ENCODE measurements at regions not wholly inside any gene's neighbourhood (a gene's known extent, or its start where the extent isn't known, plus 50 kb on each side); places are given as distances from the start of the nearest gene placed in this dataset.

DNA sequence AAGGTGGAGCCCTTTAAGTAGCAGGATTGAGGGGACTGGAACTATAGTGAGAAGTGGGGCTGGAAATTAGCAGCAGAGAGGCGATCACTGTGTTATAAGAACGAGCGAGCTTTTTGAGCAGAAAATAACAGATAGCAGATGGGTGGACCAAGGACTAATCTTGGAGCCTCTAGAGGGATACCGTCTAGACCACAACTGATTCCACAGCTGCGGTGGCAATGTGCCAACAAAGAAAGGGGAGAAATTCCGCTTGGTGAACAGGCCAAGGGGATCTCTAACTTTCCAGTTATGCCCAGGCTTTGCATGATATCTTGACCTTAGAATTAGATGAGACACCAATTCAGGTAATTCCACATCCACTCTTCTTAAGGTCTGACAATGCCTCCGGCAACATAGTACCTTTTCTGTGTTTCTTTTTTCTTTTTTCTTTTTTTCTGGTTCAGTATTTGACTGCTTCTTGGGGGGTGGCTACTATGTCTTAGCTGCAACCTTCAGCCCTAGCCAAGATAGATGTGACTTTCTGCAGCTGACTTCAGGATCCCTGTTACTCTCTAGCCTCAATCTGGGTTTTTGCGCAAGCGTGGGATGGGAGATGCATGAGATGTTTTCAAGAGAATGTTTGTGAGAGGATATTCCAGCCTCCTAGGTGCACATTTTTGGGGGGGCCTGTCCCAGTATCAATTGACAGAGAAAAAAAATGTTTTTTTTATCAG is 143.4 kb upstream of the CPSF6 start:
- no peak for DNase-seq (ENCODE audit: low read depth in 1 of 2, low spot score in 1 of 2)

DNA sequence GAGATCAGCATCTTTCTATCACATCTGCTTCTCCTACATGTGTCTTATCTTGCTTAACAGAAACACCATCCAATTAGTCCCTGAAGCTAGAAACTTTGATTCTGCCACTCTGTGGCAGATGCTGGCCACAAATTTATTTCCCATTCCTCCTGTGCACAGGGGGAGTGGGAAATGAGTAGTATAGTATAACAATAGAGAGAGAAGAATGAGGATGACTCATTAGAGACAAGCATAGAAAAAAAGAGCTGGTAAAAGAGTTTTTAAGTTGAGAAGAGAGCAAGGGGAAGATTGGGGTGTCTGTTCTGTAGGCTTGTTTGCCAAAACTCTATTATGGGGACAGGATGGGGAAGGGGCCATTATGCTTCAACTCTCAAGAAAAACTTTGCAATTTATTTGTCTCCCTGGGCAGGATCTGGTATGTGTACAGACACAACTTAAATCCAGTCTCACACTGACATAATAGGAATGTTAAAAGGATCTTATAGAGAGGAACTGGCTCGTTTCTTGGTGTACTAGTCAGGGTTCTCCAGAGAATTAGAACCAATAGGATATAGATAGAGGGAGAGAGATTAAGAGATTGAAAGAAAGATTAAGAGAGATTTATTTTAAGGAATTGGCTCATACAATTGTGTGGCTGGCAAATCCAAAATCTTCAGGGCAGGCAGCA is 142.6 kb upstream of the CPSF6 start:
- DNase-seq (ENCODE audit: low read depth in 1 of 2, low spot score in 1 of 2): no peak

DNA sequence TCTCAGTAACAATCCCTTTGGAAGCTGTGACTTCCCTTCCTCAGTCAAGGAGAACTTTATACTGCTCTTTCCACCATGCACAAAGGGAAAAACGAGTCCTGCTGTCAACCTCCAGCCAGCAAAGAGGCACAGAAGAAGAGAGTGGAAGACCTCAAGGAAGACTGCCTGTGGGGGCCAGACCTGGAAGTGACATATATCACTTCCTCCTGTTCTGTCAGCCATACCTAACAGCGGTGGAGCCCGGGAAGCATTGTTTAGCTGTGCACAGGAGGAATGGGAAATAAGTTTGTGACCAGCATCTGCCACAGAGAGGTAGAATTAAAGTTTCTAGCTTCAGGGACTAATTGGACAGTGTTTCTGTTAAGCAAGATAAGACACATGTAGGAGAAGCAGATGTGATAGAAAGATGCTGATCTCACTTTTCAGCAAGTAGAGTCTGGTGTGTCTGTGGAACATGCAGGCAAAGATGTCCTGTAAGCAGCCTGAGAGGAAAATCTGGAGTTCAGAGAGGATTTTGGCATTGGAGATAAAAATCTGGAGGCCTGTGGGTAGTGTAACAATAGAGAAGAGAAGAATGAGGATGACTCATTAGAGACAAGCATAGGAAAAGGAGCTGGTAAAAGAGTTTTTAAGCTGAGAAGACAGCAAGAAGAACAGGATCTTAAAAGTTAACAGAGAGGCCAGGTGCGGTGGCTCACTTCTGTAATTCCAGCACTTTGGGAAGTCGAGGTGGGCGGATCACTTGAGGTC is 141.6 kb upstream of the CPSF6 start:
- no peak for DNase-seq (ENCODE audit: low read depth in 1 of 2, low spot score in 1 of 2)

DNA sequence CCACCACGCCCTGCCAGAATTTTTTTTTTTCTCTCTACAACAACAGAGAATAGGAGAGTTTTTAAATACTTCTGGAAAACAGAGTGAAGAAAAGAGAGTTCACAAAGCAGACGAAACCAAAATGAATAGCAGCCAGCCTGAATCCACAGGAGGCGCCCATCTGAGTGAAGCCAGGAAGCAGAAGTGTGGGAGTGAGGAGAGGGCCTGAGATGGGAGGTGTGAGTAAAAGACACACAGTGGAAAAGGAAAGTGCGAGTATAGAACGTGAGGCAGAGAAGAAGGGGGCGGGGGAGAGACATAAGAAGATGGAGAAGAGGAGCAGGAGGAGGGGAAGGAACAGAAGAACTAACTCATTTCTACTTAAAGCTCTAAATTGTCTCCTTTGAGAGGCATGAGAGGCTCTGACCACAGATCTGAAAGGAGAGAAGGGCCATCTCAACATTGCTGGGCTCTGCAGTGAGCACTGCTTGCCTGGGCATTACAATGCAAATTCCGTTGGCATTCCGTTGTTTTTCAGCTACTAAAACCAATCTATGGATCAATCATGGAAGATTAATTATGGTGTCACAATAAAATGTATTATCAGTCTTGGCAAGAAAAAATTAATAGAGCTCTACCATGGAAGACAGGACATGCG is 140.1 kb upstream of the CPSF6 start:
- no peak for DNase-seq (ENCODE audit: low read depth in 1 of 2, low spot score in 1 of 2)

DNA sequence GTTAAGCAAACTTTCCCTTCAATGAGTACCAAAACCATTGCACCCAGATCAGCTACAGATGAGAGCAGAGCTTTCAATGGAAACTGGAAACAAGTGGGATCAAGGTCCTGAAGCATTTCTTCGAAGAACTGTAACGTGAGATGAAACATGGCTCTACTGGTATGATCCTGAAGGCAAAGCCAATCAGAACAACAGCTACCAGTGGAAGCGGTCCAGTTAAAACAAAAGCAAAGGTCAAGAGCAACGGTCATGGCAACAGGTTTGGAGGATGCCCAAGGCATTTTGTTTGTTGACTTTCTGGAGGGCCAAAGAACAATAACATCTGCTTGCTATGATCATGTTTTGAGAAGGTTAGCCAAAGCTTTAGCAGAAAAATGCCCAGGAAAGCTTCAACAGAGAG is 137.9 kb upstream of the CPSF6 start:
- DNase-seq (ENCODE audit: low read depth in 1 of 2, low spot score in 1 of 2): no peak

DNA sequence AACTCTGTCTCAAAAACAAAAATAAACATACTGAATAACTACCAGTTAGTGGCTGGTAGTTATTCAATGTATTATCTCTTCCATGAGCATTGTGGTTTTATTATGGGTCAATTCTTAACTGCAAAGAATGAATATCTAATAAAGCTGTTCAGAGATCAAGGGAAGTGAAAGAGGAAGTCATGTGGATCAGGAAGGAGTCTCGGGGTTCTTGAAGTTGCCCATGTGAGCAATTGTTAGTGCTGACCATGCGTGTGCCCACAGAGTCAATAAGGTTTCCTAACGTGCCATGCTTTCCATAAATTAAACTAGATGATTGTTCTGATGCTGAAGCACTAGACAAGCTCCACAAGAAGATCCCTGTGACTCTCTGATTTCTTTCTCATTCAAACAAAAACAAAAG is 136.5 kb upstream of the CPSF6 start:
- DNase-seq (ENCODE audit: low read depth in 1 of 2, low spot score in 1 of 2): no peak

DNA sequence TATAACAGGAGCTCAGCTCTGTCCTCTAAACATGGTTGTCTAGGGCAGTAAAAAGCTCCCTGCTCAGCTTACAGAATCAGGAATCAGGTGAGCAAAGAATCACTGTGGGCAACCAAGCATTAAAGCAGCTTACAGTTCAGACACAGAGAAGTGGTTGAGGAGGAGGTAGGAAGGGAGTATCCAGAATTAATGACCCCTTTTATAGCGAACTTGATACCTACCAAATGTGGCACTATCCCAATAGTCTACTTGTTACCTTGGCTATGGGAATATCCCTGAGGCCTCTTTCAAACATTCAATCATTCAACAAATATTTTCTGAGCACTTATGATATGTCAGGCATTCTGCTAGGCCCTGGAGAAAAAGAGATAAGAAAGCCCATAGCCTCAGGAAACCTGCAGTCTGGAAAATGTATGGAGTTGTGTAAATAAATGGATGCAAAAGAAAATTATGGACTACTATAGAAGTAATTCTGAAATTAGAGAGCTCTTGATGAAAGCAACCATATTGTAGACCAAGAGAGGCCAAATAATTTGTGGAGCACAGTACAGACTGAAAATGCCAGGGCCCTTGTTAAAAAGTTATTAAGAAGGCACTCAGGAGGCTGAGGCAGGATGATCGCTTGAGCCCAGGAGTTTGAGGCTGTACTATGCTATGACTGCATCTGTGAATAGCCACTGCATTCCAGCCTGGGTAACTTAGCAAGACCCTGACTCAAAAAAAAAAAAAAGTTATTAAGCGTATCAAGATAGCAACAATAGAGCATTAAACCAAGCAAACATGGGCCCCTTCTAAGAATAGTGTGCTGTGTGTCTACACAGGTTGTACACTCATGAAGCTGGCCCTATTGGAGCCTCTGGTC is 134.0 kb upstream of the CPSF6 start:
- DNase-seq (ENCODE audit: low read depth in 1 of 2, low spot score in 1 of 2): no peak

DNA sequence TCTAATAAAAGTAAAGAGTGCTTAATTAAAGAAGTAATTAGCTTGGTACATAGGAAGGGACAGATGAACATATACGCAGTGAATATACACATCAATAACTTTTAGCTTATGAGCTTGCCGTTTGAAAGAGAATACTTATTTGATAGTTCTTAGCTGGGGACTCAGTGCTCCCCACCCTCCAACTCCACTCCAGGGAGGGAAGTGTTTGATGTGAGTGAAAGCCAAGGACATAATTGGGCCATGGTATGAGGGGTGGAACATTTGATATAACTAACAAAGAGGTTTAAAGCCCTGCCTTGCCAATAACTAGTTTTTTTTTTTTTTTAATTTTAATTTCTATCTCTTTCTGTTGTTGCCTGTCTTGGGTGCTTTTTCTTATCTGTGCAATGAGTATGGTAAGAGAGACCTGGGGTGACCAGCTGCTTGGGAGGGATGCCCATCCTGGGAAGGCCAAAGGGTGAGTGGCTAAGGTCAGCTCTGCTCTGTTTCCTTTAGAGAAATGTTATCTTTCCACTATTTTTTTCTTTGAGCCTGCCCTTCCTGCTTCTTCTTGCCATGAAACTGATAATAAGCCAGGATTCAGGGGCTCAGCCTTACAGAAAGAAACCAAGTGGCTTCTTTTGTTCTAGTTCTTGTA is 132.8 kb upstream of the CPSF6 start:
- DNase-seq (ENCODE audit: low read depth in 1 of 2, low spot score in 1 of 2): no peak

DNA sequence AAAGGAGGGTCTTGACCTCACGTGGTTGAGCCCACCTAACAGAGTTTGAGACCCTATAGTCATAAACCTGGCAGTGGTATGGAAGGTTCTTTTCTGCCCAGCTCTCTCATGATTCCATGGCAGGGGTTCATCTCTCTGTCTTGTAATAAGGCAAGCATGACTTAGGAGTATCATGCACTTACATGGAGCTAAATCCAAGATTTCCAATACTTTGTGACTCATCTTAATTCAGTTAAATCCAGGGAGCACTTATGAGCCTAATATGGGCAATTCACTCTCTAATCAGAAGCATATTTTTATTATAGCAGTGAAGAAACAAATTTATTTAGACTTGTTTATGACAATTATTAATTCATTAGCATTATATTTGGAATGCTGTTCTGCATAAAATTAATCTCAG is 131.8 kb upstream of the CPSF6 start:
- DNase-seq (ENCODE audit: low read depth in 1 of 2, low spot score in 1 of 2): no peak

DNA sequence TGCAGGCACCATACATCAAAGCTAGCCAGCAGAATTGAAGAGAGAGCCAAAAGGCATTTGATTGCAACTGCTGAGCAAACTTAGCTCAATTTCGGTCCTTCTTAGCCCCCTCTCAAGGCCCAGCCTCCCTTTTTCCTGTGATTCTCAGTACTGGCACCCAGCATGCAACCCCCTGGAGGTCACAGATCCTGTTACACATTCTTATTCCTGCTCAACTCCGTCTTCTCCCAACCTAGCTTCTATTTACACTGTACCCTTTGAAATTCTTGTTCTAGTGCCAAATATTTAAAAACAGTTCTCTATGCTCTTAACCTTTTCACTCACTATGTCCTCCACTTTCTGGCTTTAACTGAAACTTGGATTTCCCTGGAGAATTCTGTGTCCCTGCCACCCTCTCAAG is 131.3 kb upstream of the CPSF6 start:
- no peak for DNase-seq (ENCODE audit: low read depth in 1 of 2, low spot score in 1 of 2)

DNA sequence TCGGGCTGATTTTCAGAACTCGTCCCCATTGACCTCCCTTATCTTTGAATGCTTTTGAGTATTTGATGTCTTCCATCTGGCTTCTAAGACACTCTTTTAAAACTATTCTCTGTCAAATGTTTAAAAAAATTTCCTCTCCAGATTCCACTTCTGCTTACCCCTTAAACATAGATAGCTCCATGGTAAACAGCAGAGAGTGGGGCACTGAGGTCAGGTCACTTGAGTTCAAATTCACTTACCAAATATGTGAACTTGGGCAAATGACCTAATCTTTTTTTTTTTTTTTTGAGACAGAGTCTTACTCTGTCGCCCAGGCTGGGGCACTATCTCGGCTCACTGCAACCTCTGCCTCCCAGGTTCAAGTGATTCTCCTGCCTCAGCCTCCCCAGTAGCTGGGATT is 126.8 kb upstream of the CPSF6 start:
- DNase-seq (ENCODE audit: low read depth in 1 of 2, low spot score in 1 of 2): no peak

DNA sequence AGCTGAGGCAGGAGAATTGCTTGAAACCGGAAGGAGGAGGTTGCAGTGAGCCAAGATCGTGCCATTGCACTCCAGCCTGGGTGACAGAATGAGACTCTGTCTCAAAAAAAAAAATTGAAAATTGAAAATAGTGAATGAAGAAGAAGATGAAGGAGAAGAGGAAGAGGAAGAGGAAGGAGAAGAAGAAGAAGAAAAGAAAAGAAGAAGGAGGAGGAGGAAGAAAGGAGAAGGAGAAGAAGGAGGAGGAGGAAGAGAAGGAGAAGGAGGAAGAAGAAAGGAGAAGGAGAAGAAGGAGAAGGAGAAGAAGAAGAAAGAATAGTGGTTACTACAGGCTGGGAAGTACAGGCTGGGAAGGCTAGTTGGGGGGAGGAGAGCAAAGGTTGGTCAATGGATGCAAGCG is 124.3 kb upstream of the CPSF6 start:
- DNase-seq (ENCODE audit: low read depth in 1 of 2, low spot score in 1 of 2): no peak

DNA sequence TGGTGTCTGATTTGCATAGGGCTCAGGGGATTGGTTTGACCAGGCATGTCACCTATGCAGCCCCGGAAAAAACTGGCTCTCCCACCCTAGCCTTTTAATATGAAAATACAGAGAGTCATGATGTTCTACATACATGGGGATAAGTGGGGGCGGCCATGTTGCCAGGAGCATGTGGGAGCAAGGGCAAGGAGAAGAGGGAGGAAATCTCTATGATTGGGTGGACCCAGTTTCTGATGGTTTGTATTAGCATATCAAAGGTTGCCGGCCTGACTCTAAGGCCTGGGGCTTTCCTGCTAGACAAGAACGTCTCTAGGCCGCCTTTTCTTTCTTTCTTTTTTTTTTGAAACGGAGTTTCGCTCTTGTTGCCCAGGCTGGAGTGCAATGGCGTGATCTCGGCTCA is 123.4 kb upstream of the CPSF6 start:
- no peak for DNase-seq (ENCODE audit: low read depth in 1 of 2, low spot score in 1 of 2)

DNA sequence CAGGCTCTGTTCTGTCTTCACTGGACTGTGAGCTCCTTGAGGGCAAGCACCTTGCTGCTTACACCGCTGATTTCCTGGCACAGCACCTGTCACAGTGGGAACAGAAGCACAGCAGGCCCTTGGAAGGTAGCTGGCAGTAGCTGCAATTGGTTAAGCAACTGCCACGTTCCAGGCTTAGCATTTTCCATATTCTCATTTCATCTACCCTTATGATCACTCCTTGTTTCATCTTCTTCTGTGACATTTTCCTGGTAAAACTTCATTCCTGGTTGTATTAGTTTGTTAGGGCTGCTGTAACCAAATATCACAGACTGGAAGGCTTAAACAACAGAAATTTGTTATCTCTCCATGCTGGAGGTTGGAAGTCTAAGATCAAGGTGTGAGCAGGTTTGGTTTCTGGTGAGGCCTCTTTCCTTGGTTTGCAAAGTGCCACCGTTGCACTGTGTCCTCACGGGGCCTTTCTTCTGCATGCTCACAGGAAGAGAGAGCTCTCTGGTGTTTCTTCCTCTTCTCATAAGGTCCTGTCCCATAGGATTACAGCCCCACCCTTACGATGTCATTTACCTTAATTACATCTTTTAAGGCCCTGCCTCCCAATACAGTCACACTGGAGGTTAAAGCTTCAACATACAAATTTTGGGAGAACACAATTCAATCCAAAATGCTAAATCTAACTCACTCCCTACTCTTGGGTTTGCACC is 121.7 kb upstream of the CPSF6 start:
- no peak for DNase-seq (ENCODE audit: low read depth in 1 of 2, low spot score in 1 of 2)

DNA sequence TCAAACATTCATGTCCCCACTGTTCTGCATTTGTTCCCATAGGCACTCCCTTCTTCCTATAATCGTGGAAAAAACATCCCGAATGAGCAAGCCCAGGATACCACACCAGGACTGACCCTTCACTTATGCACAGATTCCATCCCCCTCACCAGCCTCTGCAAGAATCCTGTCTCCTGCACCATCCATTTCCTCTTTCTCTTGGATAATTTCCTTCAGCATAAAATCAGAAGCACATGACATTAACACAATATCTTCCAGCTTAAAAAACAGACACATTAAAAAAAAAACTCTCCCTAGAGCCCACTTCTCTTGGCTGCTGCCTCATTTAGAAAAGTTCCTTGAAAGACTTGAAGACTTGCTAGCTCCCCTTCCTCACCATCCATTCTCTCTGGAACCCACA is 120.9 kb upstream of the CPSF6 start:
- DNase-seq (ENCODE audit: low read depth in 1 of 2, low spot score in 1 of 2): no peak

DNA sequence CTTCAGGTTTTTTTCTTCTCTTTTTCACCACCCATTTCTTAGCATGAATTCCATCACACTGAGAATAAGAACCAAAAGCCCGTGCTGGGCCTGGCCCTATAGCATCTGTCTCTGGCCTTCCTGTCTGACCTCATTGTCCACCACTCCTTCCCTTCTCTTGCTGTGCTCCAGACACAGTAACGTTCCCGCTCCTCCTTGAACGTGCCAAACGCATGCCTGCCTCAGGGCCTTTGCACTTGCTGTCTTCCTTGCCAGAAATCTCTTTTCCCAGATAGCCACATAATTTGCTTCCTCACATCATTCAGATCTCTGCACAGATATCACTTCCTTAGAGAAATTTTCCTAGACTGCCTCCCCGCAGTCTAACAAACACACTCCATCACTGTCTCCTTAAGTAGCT is 119.6 kb upstream of the CPSF6 start:
- no peak for DNase-seq (ENCODE audit: low read depth in 1 of 2, low spot score in 1 of 2)

DNA sequence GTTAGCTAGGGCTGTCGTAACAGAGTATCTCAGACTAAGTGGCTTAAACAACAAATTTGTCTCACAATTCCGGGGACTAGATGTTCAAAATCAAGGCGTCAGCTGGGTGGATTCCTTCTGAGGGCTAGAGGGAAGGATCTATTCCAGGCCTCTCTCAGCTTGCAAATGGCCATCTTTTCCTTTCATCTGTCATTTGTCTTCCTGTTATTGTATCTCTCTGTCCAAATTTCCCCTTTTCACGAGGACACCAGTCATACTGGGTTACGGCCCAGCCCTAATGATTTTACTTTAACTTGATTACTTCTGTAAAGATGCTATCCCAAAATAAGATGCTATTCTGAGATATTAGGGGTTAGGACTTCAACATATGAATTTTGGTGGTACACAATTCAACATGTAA is 119.0 kb upstream of the CPSF6 start:
- DNase-seq (ENCODE audit: low read depth in 1 of 2, low spot score in 1 of 2): no peak

DNA sequence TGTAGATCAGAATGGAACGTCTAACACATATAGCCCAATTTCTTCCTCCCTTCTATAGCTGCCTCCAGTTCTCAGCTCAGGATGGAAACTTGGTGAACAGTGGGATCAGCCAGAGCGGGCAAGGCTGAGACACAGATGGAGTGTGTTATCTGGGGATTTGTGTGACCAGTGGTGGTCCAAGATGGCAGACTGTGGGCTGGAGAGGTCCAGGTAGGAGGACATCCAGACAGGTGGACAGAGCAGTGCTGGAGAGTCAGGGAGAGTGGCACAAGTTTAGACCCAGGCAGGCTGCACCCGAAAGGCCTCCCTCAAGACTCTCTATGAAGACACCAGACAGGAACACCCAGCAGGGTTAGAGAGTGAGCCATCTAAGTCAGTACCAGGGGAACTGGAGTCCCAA is 116.1 kb upstream of the CPSF6 start:
- no peak for DNase-seq (ENCODE audit: low read depth in 1 of 2, low spot score in 1 of 2)

DNA sequence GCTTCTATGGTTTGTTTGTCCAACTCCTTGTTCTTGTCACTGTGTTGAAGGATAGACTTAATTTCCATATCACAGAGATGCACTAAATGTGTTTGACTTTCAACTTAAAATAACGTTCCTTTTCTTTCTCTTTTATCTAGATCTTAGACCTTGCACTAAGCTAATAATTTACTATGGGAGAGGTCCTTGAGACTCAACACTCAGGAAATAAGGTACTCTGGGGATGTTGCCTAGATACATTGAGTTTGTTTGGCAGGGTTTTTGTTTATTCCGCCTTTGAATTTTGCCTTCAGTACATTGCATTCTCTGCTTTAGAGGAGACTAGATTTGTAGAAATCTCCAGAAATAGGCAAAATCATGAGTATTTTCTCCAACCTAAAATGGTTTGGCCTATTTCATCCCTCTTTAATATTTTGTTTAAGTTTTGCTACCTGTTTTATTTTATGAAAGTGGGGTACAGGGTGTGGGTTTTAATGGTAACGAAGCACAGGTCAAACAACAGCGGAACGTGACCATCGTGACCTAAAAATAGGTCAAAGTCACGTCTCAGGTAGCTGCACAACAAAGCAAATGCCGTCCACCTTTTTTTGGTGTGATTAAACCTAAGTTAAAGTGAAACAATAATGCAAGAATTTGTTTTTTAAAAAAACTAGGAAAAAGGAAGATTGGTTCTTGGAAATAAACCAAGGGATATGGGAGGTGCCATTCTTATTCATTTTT is 115.3 kb upstream of the CPSF6 start:
- no peak for DNase-seq (ENCODE audit: low read depth in 1 of 2, low spot score in 1 of 2)
